Erythroblast (primary cell): ENCODE measurements at regions not wholly inside any gene's neighbourhood (a gene's known extent, or its start where the extent isn't known, plus 50 kb on each side); places are given as distances from the start of the nearest gene placed in this dataset.

Source experiments
- GATA1 ChIP-seq: IDR thresholded peaks from 2 replicates; pipeline ENCODE4 v1.6.1; 2011; ENCODE audit warnings: low read depth, mild to moderate bottlenecking, control low read depth, low read length, moderate library complexity
- POLR2A ChIP-seq: IDR thresholded peaks from 2 replicates; pipeline ENCODE4 v1.6.1; 2011; ENCODE audit warnings: mild to moderate bottlenecking, low read length

DNA sequence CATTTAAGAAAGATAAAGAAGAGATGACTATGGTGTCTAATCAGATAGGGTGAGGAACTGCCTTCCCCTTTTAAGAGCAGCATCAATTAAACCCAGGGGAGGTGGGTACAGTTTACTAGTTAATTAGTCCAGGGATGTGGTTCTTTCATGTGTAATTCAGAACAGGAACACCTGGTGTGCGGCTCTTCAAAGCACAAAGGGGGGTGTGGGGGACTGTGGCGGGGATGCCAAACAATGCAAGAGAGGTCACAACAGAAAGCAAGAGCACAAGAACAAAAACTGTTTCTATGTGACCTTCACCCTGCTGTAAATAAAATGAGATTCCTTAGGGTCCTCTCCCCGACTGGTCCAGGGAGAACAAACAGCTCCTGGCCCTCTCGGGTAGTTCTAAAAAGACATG, 183.9 kb upstream of the SOX5 start:
- no peak for TF ChIP-seq POLR2A
- no peak for TF ChIP-seq GATA1
